ENCODE measurements at regions not wholly inside any gene's neighbourhood (a gene's known extent, or its start where the extent isn't known, plus 50 kb on each side); places are given as distances from the start of the nearest gene placed in this dataset.

DNA sequence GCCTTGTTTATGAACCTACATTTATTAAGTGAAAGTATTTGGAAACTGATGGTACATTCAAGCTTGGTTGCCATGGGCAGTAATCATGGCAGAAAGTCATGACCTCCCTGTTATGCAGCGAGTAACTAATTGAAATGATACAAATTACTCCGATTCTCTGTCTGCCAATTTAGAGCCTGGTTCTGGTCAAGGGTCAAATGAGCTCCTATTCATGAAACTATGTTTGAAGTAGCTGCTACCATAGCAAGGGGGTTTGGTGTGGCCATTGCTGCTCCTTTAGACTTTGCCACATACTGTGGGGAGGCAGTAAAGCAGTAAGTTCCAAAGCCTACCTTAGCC, 187.2 kb upstream of the FOXD3 start:
- DNase-seq (no peak), ATAC-seq (no peak)
- TF ChIP-seq, protein P1, sequence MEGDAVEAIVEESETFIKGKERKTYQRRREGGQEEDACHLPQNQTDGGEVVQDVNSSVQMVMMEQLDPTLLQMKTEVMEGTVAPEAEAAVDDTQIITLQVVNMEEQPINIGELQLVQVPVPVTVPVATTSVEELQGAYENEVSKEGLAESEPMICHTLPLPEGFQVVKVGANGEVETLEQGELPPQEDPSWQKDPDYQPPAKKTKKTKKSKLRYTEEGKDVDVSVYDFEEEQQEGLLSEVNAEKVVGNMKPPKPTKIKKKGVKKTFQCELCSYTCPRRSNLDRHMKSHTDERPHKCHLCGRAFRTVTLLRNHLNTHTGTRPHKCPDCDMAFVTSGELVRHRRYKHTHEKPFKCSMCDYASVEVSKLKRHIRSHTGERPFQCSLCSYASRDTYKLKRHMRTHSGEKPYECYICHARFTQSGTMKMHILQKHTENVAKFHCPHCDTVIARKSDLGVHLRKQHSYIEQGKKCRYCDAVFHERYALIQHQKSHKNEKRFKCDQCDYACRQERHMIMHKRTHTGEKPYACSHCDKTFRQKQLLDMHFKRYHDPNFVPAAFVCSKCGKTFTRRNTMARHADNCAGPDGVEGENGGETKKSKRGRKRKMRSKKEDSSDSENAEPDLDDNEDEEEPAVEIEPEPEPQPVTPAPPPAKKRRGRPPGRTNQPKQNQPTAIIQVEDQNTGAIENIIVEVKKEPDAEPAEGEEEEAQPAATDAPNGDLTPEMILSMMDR (IDR thresholded peaks at IDR 0.05) = no peak
- Histone ChIP-seq H3K4me3 (no peak overlapping the region), H3K27me3 (peaks cover 0 to 13% (median 0%) of the 10 kb centered on the region in 7 donors), H3K36me3 (no peaks in the 10 kb centered on the region), H3K9me3 (no peaks in the 10 kb centered on the region), H3K27ac (no peak overlapping the region), H3K4me1 (no peaks in the 10 kb centered on the region)
- 89 to 93% methylated on average over 2 of the region's 2 CpGs for WGBS, 2 donors
- intact Hi-C loops (cut with DNase I) = no loop called here

DNA sequence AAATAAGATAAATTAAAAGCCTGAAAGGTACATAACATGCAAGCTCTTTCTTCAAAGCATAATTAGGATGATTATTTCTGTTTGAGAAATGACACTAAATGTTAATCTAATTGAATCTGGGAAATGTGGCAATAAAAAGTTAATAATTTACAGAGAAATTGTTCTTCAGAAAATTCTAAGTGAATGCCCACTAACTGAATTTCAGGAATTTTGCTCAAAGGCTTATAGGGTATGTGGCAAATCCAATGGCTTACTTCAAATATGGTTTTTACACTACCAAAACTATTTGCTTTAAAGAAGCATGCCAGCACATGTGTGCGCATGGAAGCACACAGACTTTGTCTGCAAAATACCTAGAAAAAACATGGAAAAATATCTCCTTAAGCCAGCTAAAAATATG, 186.6 kb upstream of the FOXD3 start:
- H3K9me3 ChIP-seq = no peaks in the 10 kb centered on the region
- H3K4me1 ChIP-seq = no peaks in the 10 kb centered on the region
- 93 to 95% methylated on average over 1 of the region's 1 CpG for WGBS, 2 donors
- no peak for ATAC-seq
- H3K27me3 ChIP-seq = peaks cover 0 to 13% (median 0%) of the 10 kb centered on the region in 7 donors
- no peaks in the 10 kb centered on the region for H3K36me3 ChIP-seq
- H3K4me3 ChIP-seq = no peak overlapping the region
- TF ChIP-seq, protein P1 (IDR thresholded peaks at IDR 0.05) = no peak
- intact Hi-C loops (cut with DNase I) = no loop called here
- DNase-seq = no peak
- H3K27ac ChIP-seq = no peak overlapping the region

DNA sequence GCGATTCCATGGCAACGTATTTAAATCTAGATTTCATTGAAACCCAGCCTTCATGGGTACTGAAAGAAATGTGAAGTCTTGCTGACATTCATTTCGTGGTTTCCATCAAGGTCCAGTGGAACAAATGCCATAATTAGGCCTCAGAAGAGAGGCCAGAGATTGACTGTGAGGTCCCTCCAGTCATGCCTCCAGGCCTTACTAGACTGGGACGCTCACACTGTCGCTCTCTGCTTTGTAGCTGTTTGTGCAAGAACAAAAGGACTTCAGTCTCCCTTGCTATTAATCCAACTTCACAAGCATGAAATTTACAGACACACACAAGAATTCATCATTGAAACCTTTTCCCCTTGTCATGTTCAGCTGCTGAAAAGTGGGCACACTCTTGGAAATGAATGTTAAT, 180.4 kb upstream of the FOXD3 start:
- no peak overlapping the region for H3K4me3 ChIP-seq
- no peaks in the 10 kb centered on the region for H3K9me3 ChIP-seq
- DNase-seq = no peak
- H3K36me3 ChIP-seq = no peaks in the 10 kb centered on the region
- no peak overlapping the region for H3K27ac ChIP-seq
- TF ChIP-seq, protein P1 (IDR thresholded peaks at IDR 0.05) = no peak
- WGBS, 2 donors = 80 to 86% methylated on average over 5 of the region's 5 CpGs
- H3K27me3 ChIP-seq = peaks cover 0 to 7% (median 0%) of the 10 kb centered on the region in 7 donors
- no peaks in the 10 kb centered on the region for H3K4me1 ChIP-seq
- no peak for ATAC-seq
- intact Hi-C loops (cut with DNase I) = no loop called here

DNA sequence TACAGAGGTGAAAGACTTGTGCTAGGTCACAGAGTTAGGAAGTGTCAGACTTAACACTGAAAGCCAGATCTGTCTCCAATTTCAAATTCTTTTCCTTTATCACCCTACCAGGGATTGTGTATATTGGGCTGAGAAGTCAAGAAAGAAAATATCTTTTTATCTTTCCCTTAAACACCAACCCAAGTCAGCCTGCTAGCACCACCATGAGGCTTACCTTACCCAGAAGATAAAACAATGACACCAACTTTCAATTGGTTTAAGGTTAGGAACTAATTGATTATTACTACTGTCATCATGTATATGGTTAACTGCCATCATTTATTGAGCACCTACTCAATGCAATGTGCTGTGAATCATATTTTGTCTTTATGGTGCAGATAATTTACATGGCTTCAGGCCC, 178.9 kb upstream of the FOXD3 start:
- ATAC-seq (no peak), DNase-seq (no peak)
- intact Hi-C loops (cut with DNase I) = no loop called here
- Histone ChIP-seq H3K27me3 (peaks cover 0 to 7% (median 0%) of the 10 kb centered on the region in 7 donors), H3K36me3 (no peaks in the 10 kb centered on the region), H3K9me3 (peaks cover 0 to 3% (median 0%) of the 10 kb centered on the region in 11 donors), H3K27ac (no peak overlapping the region), H3K4me3 (no peak overlapping the region), H3K4me1 (no peaks in the 10 kb centered on the region)
- TF ChIP-seq, protein P1 (IDR thresholded peaks at IDR 0.05) = no peak

DNA sequence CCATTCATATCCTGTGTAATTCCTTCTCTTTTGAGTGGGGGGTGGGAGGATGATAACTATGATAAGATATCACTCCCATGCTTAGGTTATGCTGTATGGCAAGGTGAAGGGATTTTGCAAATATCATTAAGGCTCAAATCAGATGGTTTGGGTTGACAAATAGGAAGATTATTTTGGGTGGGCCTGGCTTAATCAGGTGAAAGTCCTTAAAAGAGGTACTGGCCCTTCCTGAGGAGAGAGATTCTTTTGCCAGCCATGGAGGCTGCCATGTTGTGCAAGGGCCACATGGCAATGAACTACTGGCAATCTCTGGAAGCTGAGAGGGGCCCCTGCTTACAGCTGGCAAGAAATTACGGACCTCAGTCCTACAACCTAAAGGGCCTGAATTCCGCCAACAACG, 174.6 kb upstream of the FOXD3 start:
- Histone ChIP-seq H3K27me3 (peaks cover 0 to 25% (median 18%) of the 10 kb centered on the region in 7 donors), H3K27ac (no peak overlapping the region), H3K36me3 (no peaks in the 10 kb centered on the region), H3K4me1 (no peaks in the 10 kb centered on the region), H3K4me3 (no peak overlapping the region), H3K9me3 (peaks cover 0 to 3% (median 0%) of the 10 kb centered on the region in 11 donors)
- TF ChIP-seq, protein P1 (IDR thresholded peaks at IDR 0.05) = no peak
- WGBS, 2 donors = 95 to 98% methylated on average over 3 of the region's 3 CpGs
- intact Hi-C loops (cut with DNase I) = loop anchor here in 1 of 10 donors (5.0 kb wide), 1 partner anchor 185 kb away; no protein-coding TSS in a partner anchor
- no peak for ATAC-seq
- DNase-seq = no peak

All from heart right ventricle (tissue), 16 donors.